ENCODE measurements at regions not wholly inside any gene's neighbourhood (a gene's known extent, or its start where the extent isn't known, plus 50 kb on each side); places are given as distances from the start of the nearest gene placed in this dataset.

GRCh38 chr5:110366716-110367115 lies 359.8 kb downstream of the TMEM232 start:
- Mint-ChIP-seq H3K4me3 (no peak overlapping the region), H3K27ac (no peak overlapping the region), H3K4me1 (ENCODE audit: low read depth) (no peaks in the 10 kb centered on the region), H3K27me3 (ENCODE audit: insufficient read depth) (no peaks in the 10 kb centered on the region), H3K9me3 (peaks cover 28% of the 10 kb centered on the region), H3K36me3 (ENCODE audit: low read depth) (no peaks in the 10 kb centered on the region)
- no peak for TF ChIP-seq CTCF (IDR thresholded peaks at IDR 0.05)
- no peak for DNase-seq

Measured in HFFc6 (cell line).